ENCODE measurements at regions not wholly inside any gene's neighbourhood (a gene's known extent, or its start where the extent isn't known, plus 50 kb on each side); places are given as distances from the start of the nearest gene placed in this dataset.

DNA sequence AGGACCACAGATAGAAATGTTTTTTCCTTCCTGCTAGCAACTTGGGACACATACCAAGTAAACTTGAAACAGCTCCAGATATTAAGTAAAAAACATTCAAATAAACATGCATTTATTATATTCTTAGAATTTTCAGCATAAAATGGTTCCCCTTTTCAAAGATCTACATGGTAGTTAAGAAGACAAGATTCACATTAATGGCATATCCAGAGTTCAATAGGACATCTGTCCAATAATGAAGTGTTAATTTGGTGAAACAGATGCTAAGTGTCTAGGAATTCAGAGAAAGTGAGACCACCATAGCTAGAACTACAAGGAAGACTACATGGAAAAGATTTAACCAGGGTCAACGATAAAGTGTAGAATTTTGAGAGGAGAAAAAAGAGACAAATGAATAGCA lies 184.9 kb downstream of the COL12A1 start:
- TF ChIP-seq CTCF (IDR thresholded peaks at IDR 0.05) (no peak), POLR2A (IDR thresholded peaks at IDR 0.05) (no peak)
